Endodermal cell (in vitro differentiated cells): ENCODE measurements at regions not wholly inside any gene's neighbourhood (a gene's known extent, or its start where the extent isn't known, plus 50 kb on each side); places are given as distances from the start of the nearest gene placed in this dataset.

Experiments used
- DNase-seq: peaks from one replicate; pipeline ENCODE4 v3.0.0-alpha.2; 2017
- H3K27ac ChIP-seq: 2 replicates; pipeline ENCODE4 v1.5.1; 2013; ENCODE audit warnings: mild to moderate bottlenecking, low read depth, low read length, moderate library complexity
- H3K27me3 ChIP-seq: 2 replicates; pipeline ENCODE4 v1.6.1; 2013; ENCODE audit warnings: mild to moderate bottlenecking, low read length, moderate library complexity; ENCODE audit not compliant: insufficient read depth, control insufficient read depth, poor library complexity, severe bottlenecking
- H3K36me3 ChIP-seq: 2 replicates; pipeline ENCODE4 v1.7.0; 2013; ENCODE audit warnings: mild to moderate bottlenecking, low read length, moderate library complexity; ENCODE audit not compliant: control insufficient read depth, insufficient read depth
- H3K4me1 ChIP-seq: one replicate; pipeline ENCODE4 v1.7.0; 2013; ENCODE audit warnings: low read length; ENCODE audit not compliant: control insufficient read depth, insufficient read depth
- H3K4me3 ChIP-seq: 2 replicates; pipeline ENCODE4 v1.5.1; 2013; ENCODE audit warnings: mild to moderate bottlenecking, low read length, moderate library complexity
- H3K9ac ChIP-seq: 2 replicates; pipeline ENCODE4 v1.6.1; 2013; ENCODE audit warnings: mild to moderate bottlenecking, low read length, moderate library complexity; ENCODE audit not compliant: poor library complexity, severe bottlenecking; ENCODE audit errors: extremely low read depth
- H3K9me3 ChIP-seq: 2 replicates; pipeline ENCODE4 v1.6.1; 2013; ENCODE audit warnings: mild to moderate bottlenecking, low read length, moderate library complexity; ENCODE audit not compliant: control insufficient read depth
- H3K27ac Mint-ChIP-seq: 2 replicates; pipeline ENCODE4 v1.8.0; 2020; ENCODE audit warnings: mixed read lengths
- H3K27me3 Mint-ChIP-seq: 2 replicates; pipeline ENCODE4 v1.8.0; 2021; ENCODE audit warnings: mild to moderate bottlenecking, mixed read lengths; ENCODE audit not compliant: insufficient read depth
- H3K36me3 Mint-ChIP-seq: 2 replicates; pipeline ENCODE4 v1.8.0; 2020; ENCODE audit warnings: low read depth, mixed read lengths
- H3K4me1 Mint-ChIP-seq: 2 replicates; pipeline ENCODE4 v1.8.0; 2020; ENCODE audit warnings: mixed read lengths
- H3K4me3 Mint-ChIP-seq: 2 replicates; pipeline ENCODE4 v1.8.0; 2020; ENCODE audit warnings: mild to moderate bottlenecking, moderate library complexity, mixed read lengths
- H3K9me3 Mint-ChIP-seq: 2 replicates; pipeline ENCODE4 v1.8.0; 2020; ENCODE audit warnings: mild to moderate bottlenecking, mixed read lengths
- CTCF ChIP-seq: fragments of 200-600 bp; sonication (generic); conservative IDR thresholded peaks from 2 replicates; pipeline ENCODE4 v1.5.0; 2021; ENCODE audit warnings: antibody characterized with exemption, mild to moderate bottlenecking
- WGBS, 2 experiments: methylation state at CpG; one replicate each; pipeline versions ENCODE4 v1.1.5 to v1.1.7; 2013; ENCODE audit warnings: missing lambda C conversion rate in 2 of 2, mixed read lengths in 1 of 2; ENCODE audit not compliant: insufficient coverage in 1 of 2, insufficient read length in 1 of 2; 5-methylcytosine and 5-hydroxymethylcytosine counted together

GRCh38 chr2:48197618-48198017 is 116.9 kb upstream of the FOXN2 start:
- Histone ChIP-seq H3K9ac (no peak overlapping the region), H3K4me3 (no peak overlapping the region), H3K4me1 (peaks cover 7% of the 10 kb centered on the region), H3K9me3 (no peaks in the 10 kb centered on the region), H3K36me3 (no peaks in the 10 kb centered on the region), H3K27me3 (no peaks in the 10 kb centered on the region), H3K27ac (no peak overlapping the region)
- no peak overlapping the region for H3K4me3 Mint-ChIP-seq
- no peak overlapping the region for H3K27ac Mint-ChIP-seq
- no peak for TF ChIP-seq CTCF
- peaks cover 25% of the 10 kb centered on the region for H3K4me1 Mint-ChIP-seq
- H3K36me3 Mint-ChIP-seq, result no peaks in the 10 kb centered on the region
- DNase-seq, result no peak
- 97% methylated on average over 1 of the region's 1 CpG; no CpG with 5 or more reads in 1 of the 2 experiments for WGBS, 2 experiments
- H3K27me3 Mint-ChIP-seq, result no peaks in the 10 kb centered on the region
- no peaks in the 10 kb centered on the region for H3K9me3 Mint-ChIP-seq

- Histone ChIP-seq H3K27ac (no peak overlapping the region), H3K4me3 (no peak overlapping the region), H3K4me1 (peaks cover 7% of the 10 kb centered on the region), H3K9me3 (no peaks in the 10 kb centered on the region), H3K36me3 (no peaks in the 10 kb centered on the region), H3K9ac (no peak overlapping the region), H3K27me3 (no peaks in the 10 kb centered on the region)
- no peak for TF ChIP-seq CTCF
- peaks cover 25% of the 10 kb centered on the region for H3K4me1 Mint-ChIP-seq
- H3K27ac Mint-ChIP-seq, result no peak overlapping the region
- 94% methylated on average over 1 of the region's 1 CpG; no CpG with 5 or more reads in 1 of the 2 experiments for WGBS, 2 experiments
- H3K27me3 Mint-ChIP-seq, result no peaks in the 10 kb centered on the region
- H3K36me3 Mint-ChIP-seq, result no peaks in the 10 kb centered on the region
- DNase-seq, result no peak
- no peaks in the 10 kb centered on the region for H3K9me3 Mint-ChIP-seq
- H3K4me3 Mint-ChIP-seq, result no peak overlapping the region
These were observed 116.1 kb upstream of the FOXN2 start for GRCh38 chr2:48198371-48198770.

- Histone ChIP-seq H3K27ac (peak overlapping the region; percentile 75), H3K4me3 (no peak overlapping the region), H3K9me3 (no peaks in the 10 kb centered on the region), H3K36me3 (no peaks in the 10 kb centered on the region), H3K4me1 (peaks cover 7% of the 10 kb centered on the region), H3K9ac (no peak overlapping the region), H3K27me3 (no peaks in the 10 kb centered on the region)
- Mint-ChIP-seq H3K27me3 (no peaks in the 10 kb centered on the region), H3K4me1 (peaks cover 25% of the 10 kb centered on the region), H3K9me3 (no peaks in the 10 kb centered on the region), H3K36me3 (no peaks in the 10 kb centered on the region), H3K27ac (no peak overlapping the region), H3K4me3 (no peak overlapping the region)
- no peak for TF ChIP-seq CTCF
- 62 to 82% methylated on average over 7 of the region's 7 CpGs for WGBS, 2 experiments
- DNase-seq, result no peak
These were observed 115.4 kb upstream of the FOXN2 start for GRCh38 chr2:48199070-48199469.
